Vagina (tissue), 2 donors: ENCODE measurements at regions not wholly inside any gene's neighbourhood (a gene's known extent, or its start where the extent isn't known, plus 50 kb on each side); places are given as distances from the start of the nearest gene placed in this dataset.
"Not testable (repeated sequence)": the region's sequence is repeated elsewhere in the genome, so short reads cannot be mapped to it uniquely, and the experiment has no call there.

Source experiments
- DNase-seq, 2 donors: peaks; one replicate each; pipeline ENCODE4 v3.0.0-alpha.2; 2017; ENCODE audit errors: extremely low spot score in 2 of 2
- H3K27ac ChIP-seq: fragments of 200-600 bp; sonication (generic); one replicate; pipeline ENCODE4 v1.5.1; 2019
- H3K27me3 ChIP-seq: fragments of 200-600 bp; sonication (generic); one replicate; pipeline ENCODE4 v1.5.1; 2019
- H3K36me3 ChIP-seq, 2 donors: fragments of 200-600 bp; sonication (generic); one replicate each; pipeline ENCODE4 v1.5.1; 2017 to 2019
- H3K4me1 ChIP-seq: fragments of 200-600 bp; sonication (generic); one replicate; pipeline ENCODE4 v1.5.1; 2019
- H3K4me3 ChIP-seq, 2 donors: fragments of 200-600 bp; sonication (generic); 1 replicate in 1 of 2; 2 replicates in 1 of 2; pipeline ENCODE4 v1.5.1; 2016 to 2019
- H3K9me3 ChIP-seq: fragments of 200-600 bp; sonication (generic); one replicate; pipeline ENCODE4 v1.5.1; 2019
- POLR2A ChIP-seq, 2 donors: fragments of 450-650 bp; IDR thresholded peaks; one replicate each; pipeline ENCODE4 v1.6.1; 2017; ENCODE audit warnings: antibody characterized with exemption in 2 of 2, mild to moderate bottlenecking in 2 of 2, moderate library complexity in 2 of 2
- POLR2AphosphoS5 ChIP-seq, 2 donors: sonication (generic); formaldehyde crosslinking; IDR thresholded peaks; one replicate each; pipeline ENCODE4 v1.9.0; 2017; ENCODE audit warnings: antibody characterized with exemption in 2 of 2, mild to moderate bottlenecking in 2 of 2, low read depth in 1 of 2; ENCODE audit not compliant: insufficient read depth in 1 of 2
- intact Hi-C: fragments of 100-400 bp; cut with DNase I; formaldehyde crosslinking; loops from one replicate; pipeline ENCODE4 v1.15.1; 2023
- TF ChIP-seq, protein P1 (sequence below), 3 experiments: fragments of 450-650 bp in 2 of 3; fragments of 200-600 bp in 1 of 3; sonication (generic) in 1 of 3; IDR thresholded peaks; one replicate each; pipeline ENCODE4 v1.5.1; 2017 to 2019; ENCODE audit warnings: antibody characterized with exemption in 3 of 3, mild to moderate bottlenecking in 2 of 3, moderate library complexity in 2 of 3

DNA sequence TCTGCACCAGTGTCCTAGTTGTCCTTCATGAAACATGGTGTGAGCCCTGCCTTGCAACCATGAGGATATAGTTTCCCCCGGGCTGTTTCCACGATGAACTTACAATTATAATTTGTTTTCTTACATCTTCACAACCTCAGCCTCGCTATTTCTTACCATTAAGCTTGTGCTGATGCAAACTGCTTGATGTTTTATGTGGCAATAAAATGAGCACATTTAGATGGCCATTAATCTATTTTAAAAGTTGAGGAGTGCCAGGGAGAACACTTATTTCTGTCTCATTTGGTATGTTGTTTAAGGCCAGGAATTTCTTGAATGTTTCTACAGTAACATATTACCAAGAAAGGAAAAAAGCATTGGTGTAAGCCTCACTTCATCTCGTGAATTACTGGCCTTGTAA, 214.5 kb upstream of the SLC8A1 start:
- H3K27me3 ChIP-seq: no peaks in the 10 kb centered on the region
- no peak overlapping the region for H3K4me3 ChIP-seq
- TF ChIP-seq POLR2AphosphoS5 (IDR thresholded peaks at IDR 0.05; ENCODE audit: insufficient read depth in 1 of 2, low read depth in 1 of 2) (peak; percentile 25 to 74), POLR2A (IDR thresholded peaks at IDR 0.05) (no peak)
- peaks cover 9% of the 10 kb centered on the region for H3K4me1 ChIP-seq
- H3K36me3 ChIP-seq: no peaks in the 10 kb centered on the region
- peak overlapping the region; percentile 22 for H3K27ac ChIP-seq
- no peak for DNase-seq
- no peaks in the 10 kb centered on the region for H3K9me3 ChIP-seq
- intact Hi-C loops: no loop called here

DNA sequence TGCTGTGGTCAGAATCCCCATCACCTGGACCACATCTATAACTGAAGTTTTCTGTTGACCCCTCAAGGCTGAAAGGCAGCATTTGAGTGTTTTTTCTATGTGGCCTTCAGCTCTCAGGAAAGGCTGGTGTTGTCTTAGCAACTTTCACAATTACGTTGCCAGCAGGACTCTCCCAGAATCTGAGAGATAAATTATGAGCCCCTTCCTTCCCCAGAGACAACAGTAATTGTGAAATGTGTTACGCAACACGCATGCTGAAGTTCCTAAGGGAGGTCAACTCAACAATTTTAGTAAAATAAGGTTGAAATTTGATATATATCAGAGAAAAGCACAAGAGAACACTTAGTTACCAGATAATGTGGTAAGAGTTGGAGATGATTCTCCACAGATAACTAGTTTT, 216.5 kb upstream of the SLC8A1 start:
- Histone ChIP-seq H3K9me3 (no peaks in the 10 kb centered on the region), H3K4me3 (no peak overlapping the region), H3K36me3 (no peaks in the 10 kb centered on the region), H3K4me1 (peaks cover 9% of the 10 kb centered on the region), H3K27ac (peak overlapping the region; percentile 71), H3K27me3 (no peaks in the 10 kb centered on the region)
- TF ChIP-seq POLR2AphosphoS5 (IDR thresholded peaks at IDR 0.05; ENCODE audit: insufficient read depth in 1 of 2, low read depth in 1 of 2): peak in 1 of 2 donors; percentile 88
- TF ChIP-seq, protein P1, sequence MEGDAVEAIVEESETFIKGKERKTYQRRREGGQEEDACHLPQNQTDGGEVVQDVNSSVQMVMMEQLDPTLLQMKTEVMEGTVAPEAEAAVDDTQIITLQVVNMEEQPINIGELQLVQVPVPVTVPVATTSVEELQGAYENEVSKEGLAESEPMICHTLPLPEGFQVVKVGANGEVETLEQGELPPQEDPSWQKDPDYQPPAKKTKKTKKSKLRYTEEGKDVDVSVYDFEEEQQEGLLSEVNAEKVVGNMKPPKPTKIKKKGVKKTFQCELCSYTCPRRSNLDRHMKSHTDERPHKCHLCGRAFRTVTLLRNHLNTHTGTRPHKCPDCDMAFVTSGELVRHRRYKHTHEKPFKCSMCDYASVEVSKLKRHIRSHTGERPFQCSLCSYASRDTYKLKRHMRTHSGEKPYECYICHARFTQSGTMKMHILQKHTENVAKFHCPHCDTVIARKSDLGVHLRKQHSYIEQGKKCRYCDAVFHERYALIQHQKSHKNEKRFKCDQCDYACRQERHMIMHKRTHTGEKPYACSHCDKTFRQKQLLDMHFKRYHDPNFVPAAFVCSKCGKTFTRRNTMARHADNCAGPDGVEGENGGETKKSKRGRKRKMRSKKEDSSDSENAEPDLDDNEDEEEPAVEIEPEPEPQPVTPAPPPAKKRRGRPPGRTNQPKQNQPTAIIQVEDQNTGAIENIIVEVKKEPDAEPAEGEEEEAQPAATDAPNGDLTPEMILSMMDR (IDR thresholded peaks at IDR 0.05): no peak
- TF ChIP-seq POLR2A (IDR thresholded peaks at IDR 0.05): no peak
- no peak for DNase-seq
- intact Hi-C loops: no loop called here

DNA sequence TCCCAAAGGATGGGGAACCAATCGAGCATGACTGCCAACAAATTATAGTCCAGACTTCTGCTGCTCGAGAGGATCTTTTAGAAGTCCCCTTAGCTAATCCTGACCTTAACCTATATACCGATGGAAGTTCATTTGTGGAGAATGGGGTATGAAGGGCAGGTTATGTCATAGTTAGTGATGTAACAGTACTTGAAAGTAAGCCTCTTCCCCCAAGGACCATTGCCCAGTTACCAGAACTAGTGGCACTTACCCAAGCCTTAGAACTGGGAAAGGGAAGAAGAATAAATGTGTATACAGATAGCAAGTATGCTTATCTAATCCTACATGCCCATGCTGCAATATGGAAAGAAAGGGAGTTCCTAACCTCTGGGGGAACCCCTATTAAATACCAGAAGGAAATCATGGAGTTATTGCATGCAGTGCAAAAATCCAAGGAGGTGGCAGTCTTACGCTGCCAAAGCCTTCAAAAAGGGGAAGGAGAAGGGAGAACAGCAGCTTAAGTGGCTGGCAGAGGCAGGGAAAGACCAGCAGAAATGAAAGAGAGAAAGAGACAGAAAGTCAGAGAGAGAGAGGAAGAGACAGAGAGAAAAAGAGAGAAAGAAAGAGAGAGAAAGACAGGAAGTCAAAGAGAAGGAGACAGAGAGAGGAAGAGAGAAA, 224.4 kb upstream of the SLC8A1 start:
- H3K9me3 ChIP-seq, H3K4me3 ChIP-seq, H3K36me3 ChIP-seq, DNase-seq, intact Hi-C loops, H3K4me1 ChIP-seq, H3K27ac ChIP-seq, H3K27me3 ChIP-seq: not testable (repeated sequence)

DNA sequence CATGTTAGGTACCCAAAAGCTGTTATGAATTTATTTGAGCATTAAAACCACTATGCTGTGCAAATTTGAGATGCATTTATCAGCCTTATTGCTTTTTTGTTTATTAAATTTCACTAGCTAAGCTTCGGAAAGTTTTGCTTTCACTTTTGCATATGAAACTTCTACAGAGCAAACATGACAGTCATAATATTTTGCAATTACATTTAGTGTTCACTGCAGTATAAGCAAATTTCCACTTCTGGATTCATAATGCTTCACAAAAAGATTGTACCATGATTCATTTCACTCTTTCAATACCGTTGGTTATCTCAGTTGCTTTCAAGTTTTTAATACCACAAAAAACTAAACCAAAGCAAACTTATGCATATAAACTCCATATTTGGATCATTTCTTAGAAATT, 228.7 kb upstream of the SLC8A1 start:
- no peak for DNase-seq
- Histone ChIP-seq H3K27ac (no peak overlapping the region), H3K4me1 (no peaks in the 10 kb centered on the region), H3K4me3 (no peak overlapping the region), H3K27me3 (no peaks in the 10 kb centered on the region), H3K36me3 (no peaks in the 10 kb centered on the region), H3K9me3 (no peaks in the 10 kb centered on the region)
- TF ChIP-seq POLR2AphosphoS5 (IDR thresholded peaks at IDR 0.05; ENCODE audit: insufficient read depth in 1 of 2, low read depth in 1 of 2): no peak
- TF ChIP-seq, protein P1 (IDR thresholded peaks at IDR 0.05): no peak
- no peak for TF ChIP-seq POLR2A (IDR thresholded peaks at IDR 0.05)
- intact Hi-C loops: no loop called here

DNA sequence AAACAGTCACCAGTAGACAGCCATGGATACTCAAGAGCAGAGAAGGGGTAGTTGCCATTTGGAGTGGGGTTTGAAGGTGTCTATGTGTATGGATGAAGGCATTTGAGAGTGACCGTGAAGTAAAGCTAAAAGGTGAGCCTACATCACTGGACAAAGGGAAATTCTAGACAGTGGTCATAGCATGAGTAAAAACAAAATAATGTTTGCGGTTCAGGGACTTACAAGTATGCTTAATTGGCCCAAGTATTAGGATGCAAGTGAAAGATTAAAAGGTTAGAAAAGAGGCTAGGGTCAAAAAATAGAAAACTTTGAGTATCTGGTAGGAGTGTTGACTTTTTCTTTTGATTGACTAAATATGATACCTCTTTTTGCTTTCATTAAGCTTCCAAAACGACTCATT, 238.1 kb upstream of the SLC8A1 start:
- Histone ChIP-seq H3K27ac (peak overlapping the region; percentile 2), H3K27me3 (no peaks in the 10 kb centered on the region), H3K4me3 (no peak overlapping the region), H3K9me3 (no peaks in the 10 kb centered on the region), H3K36me3 (no peaks in the 10 kb centered on the region), H3K4me1 (no peaks in the 10 kb centered on the region)
- DNase-seq: no peak
- TF ChIP-seq POLR2A (IDR thresholded peaks at IDR 0.05) (no peak), POLR2AphosphoS5 (IDR thresholded peaks at IDR 0.05; ENCODE audit: insufficient read depth in 1 of 2, low read depth in 1 of 2) (no peak)
- TF ChIP-seq, protein P1 (IDR thresholded peaks at IDR 0.05): no peak
- intact Hi-C loops: no loop called here

DNA sequence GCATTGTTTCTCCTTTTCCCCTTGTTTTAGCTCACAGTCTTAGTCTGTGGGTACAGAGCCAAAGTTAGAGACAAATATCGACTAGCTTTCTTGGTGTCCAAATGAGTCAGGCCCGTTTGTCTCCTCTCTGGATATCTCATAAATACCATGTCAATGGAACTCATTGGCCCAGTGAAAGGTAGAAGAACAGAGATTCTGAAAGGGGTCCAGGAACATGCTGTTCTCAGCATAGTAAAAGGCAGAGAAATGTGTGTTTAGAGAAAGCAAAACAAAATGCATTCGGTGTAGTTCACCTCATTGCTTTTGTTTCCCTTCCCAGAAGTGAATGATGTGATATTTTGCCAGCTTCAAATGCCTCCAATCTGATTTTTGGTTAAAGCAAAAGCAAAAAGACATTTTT, 238.6 kb upstream of the SLC8A1 start:
- intact Hi-C loops: no loop called here
- peak; percentile 26 to 32 for TF ChIP-seq POLR2AphosphoS5 (IDR thresholded peaks at IDR 0.05; ENCODE audit: insufficient read depth in 1 of 2, low read depth in 1 of 2)
- TF ChIP-seq POLR2A (IDR thresholded peaks at IDR 0.05): no peak
- TF ChIP-seq, protein P1 (IDR thresholded peaks at IDR 0.05): no peak
- Histone ChIP-seq H3K36me3 (no peaks in the 10 kb centered on the region), H3K9me3 (no peaks in the 10 kb centered on the region), H3K27ac (peak overlapping the region; percentile 39), H3K4me1 (no peaks in the 10 kb centered on the region), H3K4me3 (no peak overlapping the region), H3K27me3 (no peaks in the 10 kb centered on the region)
- DNase-seq: no peak
